SHP77 treated with DMSO at 0.1 percent for 48 hours (cell line): ENCODE measurements at regions not wholly inside any gene's neighbourhood (a gene's known extent, or its start where the extent isn't known, plus 50 kb on each side); places are given as distances from the start of the nearest gene placed in this dataset.

Source experiments
- DNase-seq: peaks from one replicate; lab custom pipeline; 2025; lab: John Stamatoyannopoulos, UW

GRCh38 chr19:30703645-30704044 lies 331.5 kb downstream of the ZNF536 start:
- DNase-seq, result no peak

- DNase-seq, result no peak
These were observed 329.0 kb downstream of the ZNF536 start for GRCh38 chr19:30701178-30701577.

GRCh38 chr19:30699871-30700280 lies 327.7 kb downstream of the ZNF536 start:
- DNase-seq, result no peak

- no peak for DNase-seq
These were observed 324.3 kb downstream of the ZNF536 start for GRCh38 chr19:30696514-30696913.

- DNase-seq, result no peak
These were observed 323.1 kb downstream of the ZNF536 start for GRCh38 chr19:30695171-30695875.

- DNase-seq, result no peak
These were observed 322.1 kb downstream of the ZNF536 start for GRCh38 chr19:30694156-30694755.

- DNase-seq, result no peak
These were observed 320.8 kb downstream of the ZNF536 start for GRCh38 chr19:30692879-30693503.

- DNase-seq, result no peak
These were observed 320.1 kb downstream of the ZNF536 start for GRCh38 chr19:30692181-30692811.

- DNase-seq, result no peak
These were observed 319.6 kb downstream of the ZNF536 start for GRCh38 chr19:30691819-30692166.

- DNase-seq, result no peak
These were observed 319.0 kb downstream of the ZNF536 start for GRCh38 chr19:30690935-30691818.

- DNase-seq, result no peak
These were observed 318.3 kb downstream of the ZNF536 start for GRCh38 chr19:30690525-30690924.

- no peak for DNase-seq
These were observed 317.3 kb downstream of the ZNF536 start for GRCh38 chr19:30689474-30689873.

- DNase-seq, result no peak
These were observed 316.5 kb downstream of the ZNF536 start for GRCh38 chr19:30688696-30689095.

GRCh38 chr19:30686826-30687566 lies 314.8 kb downstream of the ZNF536 start:
- DNase-seq, result no peak

- DNase-seq, result no peak
These were observed 314.1 kb downstream of the ZNF536 start for GRCh38 chr19:30686176-30686820.

- no peak for DNase-seq
These were observed 313.3 kb downstream of the ZNF536 start for GRCh38 chr19:30685426-30686000.

GRCh38 chr19:30684613-30685012 lies 312.4 kb downstream of the ZNF536 start:
- no peak for DNase-seq

- peak; percentile 58 for DNase-seq
These were observed 310.9 kb downstream of the ZNF536 start for GRCh38 chr19:30682999-30683536.

GRCh38 chr19:30682146-30682998 lies 310.2 kb downstream of the ZNF536 start:
- DNase-seq, result no peak
